Activated CD8-positive, alpha-beta memory T cell treated with anti-CD3 and anti-CD28 coated beads for 36 hours (primary cell): ENCODE measurements at regions not wholly inside any gene's neighbourhood (a gene's known extent, or its start where the extent isn't known, plus 50 kb on each side); places are given as distances from the start of the nearest gene placed in this dataset.

ENCODE experiments used
- CTCF ChIA-PET: fragments of 350-600 bp; sonication (Branson Sonifier 250); formaldehyde crosslinking; loops from one replicate; lab custom pipeline; 2021; ENCODE audit warnings: antibody characterized with exemption; lab: Charles Lee
- POLR2A ChIA-PET: fragments of 350-600 bp; sonication (Branson Sonifier 250); formaldehyde crosslinking; loops from one replicate; lab custom pipeline; 2021; ENCODE audit warnings: antibody characterized with exemption; lab: Charles Lee

GRCh38 chr10:69715156-69715898, 85.3 kb downstream of the FAM241B start:
- ChIA-PET CTCF (interaction anchor here (0.9 to 3.6 kb wide), 4 partner anchors 67 to 208 kb away, joined by 4 to 11 read pairs (median 4); no protein-coding TSS in a partner anchor), POLR2A (no interaction called here)

GRCh38 chr10:69715899-69716606, 85.7 kb upstream of the COL13A1 start:
- ChIA-PET CTCF (interaction anchor here (0.6 to 3.6 kb wide), 6 partner anchors 9 to 200 kb away, joined by 3 to 11 read pairs (median 4); no protein-coding TSS in a partner anchor), POLR2A (no interaction called here)

- ChIA-PET POLR2A (no interaction called here), CTCF (interaction anchor here (0.6 to 3.6 kb wide), 7 partner anchors 8 to 201 kb away, joined by 3 to 11 read pairs (median 4); no protein-coding TSS in a partner anchor)
These were observed 84.8 kb upstream of the COL13A1 start for GRCh38 chr10:69716711-69717560.

GRCh38 chr10:69718951-69719350, 82.8 kb upstream of the COL13A1 start:
- ChIA-PET POLR2A (no interaction called here), CTCF (interaction anchor here (2.3 to 3.6 kb wide), 2 partner anchors 75 to 81 kb away, joined by 8 to 11 read pairs; no protein-coding TSS in a partner anchor)

- CTCF ChIA-PET, result no interaction called here
- POLR2A ChIA-PET, result no interaction called here
These were observed 79.9 kb upstream of the COL13A1 start for GRCh38 chr10:69721690-69722310.

- CTCF ChIA-PET, result interaction anchor here (0.7 kb wide), 1 partner anchor 208 kb away, joined by 3 read pairs; no protein-coding TSS in a partner anchor
- POLR2A ChIA-PET, result no interaction called here
These were observed 78.1 kb upstream of the COL13A1 start for GRCh38 chr10:69723653-69724052.

GRCh38 chr10:69726850-69727249, 74.9 kb upstream of the COL13A1 start:
- CTCF ChIA-PET, result no interaction called here
- POLR2A ChIA-PET, result no interaction called here

GRCh38 chr10:69728335-69728870, 73.3 kb upstream of the COL13A1 start:
- POLR2A ChIA-PET, result no interaction called here
- CTCF ChIA-PET, result no interaction called here

GRCh38 chr10:69729326-69730048, 72.2 kb upstream of the COL13A1 start:
- ChIA-PET POLR2A (no interaction called here), CTCF (no interaction called here)

GRCh38 chr10:69730251-69731156, 71.2 kb upstream of the COL13A1 start:
- POLR2A ChIA-PET, result no interaction called here
- CTCF ChIA-PET, result no interaction called here

GRCh38 chr10:69731184-69731583, 70.5 kb upstream of the COL13A1 start:
- ChIA-PET CTCF (no interaction called here), POLR2A (no interaction called here)

GRCh38 chr10:69731698-69732097, 70.0 kb upstream of the COL13A1 start:
- CTCF ChIA-PET, result no interaction called here

GRCh38 chr10:69732147-69732825, 69.4 kb upstream of the COL13A1 start:
- ChIA-PET POLR2A (no interaction called here), CTCF (no interaction called here)

More at GRCh38 chr10:69731698-69732097, 70.0 kb upstream of the COL13A1 start:
- POLR2A ChIA-PET, result no interaction called here

GRCh38 chr10:69732826-69733150, 68.9 kb upstream of the COL13A1 start:
- CTCF ChIA-PET, result no interaction called here
- POLR2A ChIA-PET, result no interaction called here

- POLR2A ChIA-PET, result no interaction called here
- CTCF ChIA-PET, result no interaction called here
These were observed 67.9 kb upstream of the COL13A1 start for GRCh38 chr10:69733791-69734261.

- POLR2A ChIA-PET, result no interaction called here
- CTCF ChIA-PET, result no interaction called here
These were observed 67.3 kb upstream of the COL13A1 start for GRCh38 chr10:69734416-69734796.
